IMR-90 (cell line): ENCODE measurements at regions not wholly inside any gene's neighbourhood (a gene's known extent, or its start where the extent isn't known, plus 50 kb on each side); places are given as distances from the start of the nearest gene placed in this dataset.

ENCODE experiments used
- ATAC-seq: fragments of 200-7000 bp; cut with Tn5 transposase; 2 replicates; pipeline ENCODE4 v1.9.1; 2020; ENCODE audit warnings: low read depth, mild to moderate bottlenecking, moderate library complexity
- BruUV-seq: library from RNA; stranded (reverse); fragments of 400-500 nt; replicated peaks from 2 replicates; lab custom pipeline; 2021; lab: Mats Ljungman, UMichigan
- CTCF ChIA-PET: fragments of 300-600 bp; formaldehyde crosslinking; extraction: SDS; loops from one replicate; lab custom pipeline; 2021; ENCODE audit warnings: antibody characterized with exemption; lab: Yijun Ruan, JAX
- POLR2A ChIA-PET: fragments of 300-600 bp; sonication (Branson Sonifier 250); formaldehyde crosslinking; loops from one replicate; lab custom pipeline; 2022; ENCODE audit warnings: antibody characterized with exemption; ENCODE audit not compliant: unreplicated experiment; lab: Charles Lee
- DNase-seq: peaks from one replicate; pipeline ENCODE4 v3.0.0; 2013
- H2AFZ ChIP-seq: replicated peaks from 2 replicates; pipeline ENCODE3; 2013; ENCODE audit warnings: low read length, mild to moderate bottlenecking; ENCODE audit not compliant: poor library complexity
- H2AK5ac ChIP-seq: 2 replicates; pipeline ENCODE4 v1.6.1; 2013; ENCODE audit warnings: low read depth, low read length, inconsistent platforms
- H2AK9ac ChIP-seq: replicated peaks from 2 replicates; pipeline ENCODE3; 2013; ENCODE audit warnings: mild to moderate bottlenecking, low read depth, low read length, moderate library complexity; ENCODE audit not compliant: poor library complexity
- H2BK120ac ChIP-seq: 2 replicates; pipeline ENCODE4 v1.6.1; 2013; ENCODE audit warnings: low read depth, low read length, inconsistent platforms
- H2BK15ac ChIP-seq: 3 replicates; pipeline ENCODE4 v1.6.1; 2013; ENCODE audit warnings: low read depth, low read length, inconsistent platforms
- H2BK20ac ChIP-seq: 2 replicates; pipeline ENCODE4 v1.6.1; 2013; ENCODE audit warnings: low read depth, mild to moderate bottlenecking, inconsistent platforms, low read length, moderate library complexity
- H2BK5ac ChIP-seq: 2 replicates; pipeline ENCODE4 v1.6.1; 2013; ENCODE audit warnings: mild to moderate bottlenecking, low read depth, low read length, inconsistent platforms; ENCODE audit not compliant: poor library complexity, severe bottlenecking
- H3K14ac ChIP-seq: replicated peaks from 2 replicates; pipeline ENCODE4 v1.6.1; 2013; ENCODE audit warnings: low read depth, low read length, inconsistent platforms
- H3K18ac ChIP-seq: 2 replicates; pipeline ENCODE4 v1.6.1; 2013; ENCODE audit warnings: low read depth, low read length, control low read depth
- H3K23ac ChIP-seq: 2 replicates; pipeline ENCODE4 v1.6.1; 2013; ENCODE audit warnings: low read depth, low read length, inconsistent platforms
- H3K27ac ChIP-seq: 2 replicates; pipeline ENCODE4 v1.5.1; 2013; ENCODE audit warnings: mild to moderate bottlenecking, control low read depth, low read length; ENCODE audit not compliant: insufficient read depth
- H3K27me3 ChIP-seq: 2 replicates; pipeline ENCODE4 v1.6.1; 2013; ENCODE audit warnings: low read length; ENCODE audit not compliant: control insufficient read depth, insufficient read depth
- H3K36me3 ChIP-seq: 2 replicates; pipeline ENCODE4 v1.6.1; 2013; ENCODE audit warnings: low read length, mixed read lengths; ENCODE audit not compliant: control insufficient read depth, insufficient read depth
- H3K4ac ChIP-seq: 2 replicates; pipeline ENCODE4 v1.6.1; 2013; ENCODE audit warnings: low read depth, low read length, inconsistent platforms
- H3K4me1 ChIP-seq: 2 replicates; pipeline ENCODE4 v1.6.1; 2013; ENCODE audit warnings: low read length, mixed read lengths; ENCODE audit not compliant: control insufficient read depth, insufficient read depth
- H3K4me2 ChIP-seq: 2 replicates; pipeline ENCODE4 v1.6.1; 2013; ENCODE audit warnings: low read depth, mild to moderate bottlenecking, control low read depth, low read length, moderate library complexity
- H3K4me3 ChIP-seq: 2 replicates; pipeline ENCODE4 v1.5.1; 2013; ENCODE audit warnings: low read depth, mild to moderate bottlenecking, control low read depth, low read length, moderate library complexity; ENCODE audit not compliant: insufficient read depth
- H3K56ac ChIP-seq: 2 replicates; pipeline ENCODE4 v1.6.1; 2013; ENCODE audit warnings: low read length, inconsistent platforms; ENCODE audit not compliant: insufficient read depth; ENCODE audit errors: extremely low read depth
- H3K79me1 ChIP-seq, 2 experiments: 2 replicates each; pipeline ENCODE4 v1.6.1; 2013; ENCODE audit warnings: low read length in 2 of 2, inconsistent platforms in 1 of 2, low read depth in 1 of 2
- H3K9ac ChIP-seq: 2 replicates; pipeline ENCODE4 v1.6.1; 2013; ENCODE audit warnings: low read depth, low read length, control low read depth
- H3K9me1 ChIP-seq: 2 replicates; pipeline ENCODE4 v1.6.1; 2013; ENCODE audit warnings: low read length, inconsistent platforms; ENCODE audit not compliant: insufficient read depth
- H3K9me3 ChIP-seq: 2 replicates; pipeline ENCODE4 v1.6.1; 2013; ENCODE audit warnings: low read length; ENCODE audit not compliant: control insufficient read depth, insufficient read depth
- H4K20me1 ChIP-seq: 2 replicates; pipeline ENCODE4 v1.6.1; 2013; ENCODE audit warnings: low read length, inconsistent platforms; ENCODE audit not compliant: insufficient read depth
- H4K5ac ChIP-seq: 2 replicates; pipeline ENCODE4 v1.6.1; 2013; ENCODE audit warnings: mild to moderate bottlenecking, low read depth, low read length, control low read depth
- H4K8ac ChIP-seq, 2 experiments: 2 replicates each; pipeline ENCODE4 v1.6.1; 2013; ENCODE audit warnings: low read depth in 2 of 2, low read length in 2 of 2, control low read depth in 1 of 2, inconsistent platforms in 1 of 2
- H4K91ac ChIP-seq: 2 replicates; pipeline ENCODE4 v1.6.1; 2013; ENCODE audit warnings: low read depth, low read length, inconsistent platforms; ENCODE audit not compliant: insufficient read depth
- CHD1 ChIP-seq: IDR thresholded peaks from 2 replicates; pipeline ENCODE4 v1.6.1; 2012; ENCODE audit warnings: low read depth, low read length, improper control_type of control experiment
- MXI1 ChIP-seq: IDR thresholded peaks from 2 replicates; pipeline ENCODE4 v1.6.1; 2012; ENCODE audit warnings: low read depth, mild to moderate bottlenecking, low read length, moderate library complexity, borderline replicate concordance
- NFE2L2 ChIP-seq: fragments of 150-350 bp; IDR thresholded peaks from 2 replicates; pipeline ENCODE4 v1.6.1; 2016; ENCODE audit warnings: low read depth, mild to moderate bottlenecking, low read length
- RAD21 ChIP-seq: IDR thresholded peaks from 2 replicates; pipeline ENCODE4 v1.6.1; 2012; ENCODE audit warnings: low read length, improper control_type of control experiment
- RFX5 ChIP-seq: IDR thresholded peaks from 2 replicates; pipeline ENCODE4 v1.8.0; 2012; ENCODE audit warnings: low read depth, mild to moderate bottlenecking, low read length, moderate library complexity
- WGBS, 2 experiments: methylation state at CpG; one replicate each; pipeline versions ENCODE4 v1.1.5 to v1.1.7; 2013; ENCODE audit warnings: missing lambda C conversion rate in 2 of 2; ENCODE audit not compliant: insufficient read length in 1 of 2; ENCODE audit errors: extremely low coverage in 2 of 2; 5-methylcytosine and 5-hydroxymethylcytosine counted together
- dilution Hi-C: fragments of 300-500 bp; cut with HindIII; formaldehyde crosslinking; loops from one replicate; pipeline ENCODE4 v1.14.3; 2018; ENCODE audit warnings: low sequenced_read_pairs; ENCODE audit not compliant: unreplicated experiment
- in situ Hi-C: fragments of 300-500 bp; cut with MboI; formaldehyde crosslinking; loops from 3 replicates; pipeline ENCODE4 v1.14.3; 2019; ENCODE audit warnings: low sequenced_read_pairs, inconsistent platforms, mixed read lengths
- intact Hi-C: fragments of 100-400 bp; cut with micrococcal nuclease; formaldehyde crosslinking; loops from 2 replicates; pipeline ENCODE4 v1.10.0; 2022

GRCh38 chr4:159019356-159019755 lies 83.5 kb upstream of the RAPGEF2 start:
- ChIA-PET POLR2A (interaction anchor here (0.6 kb wide), 1 partner anchor 42 kb away, joined by 4 read pairs; no protein-coding TSS in a partner anchor), CTCF (no interaction called here)
- H3K27ac ChIP-seq: no peak overlapping the region
- no peak overlapping the region for H2AK9ac ChIP-seq
- dilution Hi-C loops (no loop called here), intact Hi-C loops (no loop called here), in situ Hi-C loops (no loop called here)
- no peaks in the 10 kb centered on the region for H3K79me1 ChIP-seq
- H2AK5ac ChIP-seq: no peak overlapping the region
- BruUV-seq: no TSS peak
- 100% methylated on average over 1 of the region's 5 CpGs; no CpG with 5 or more reads in 1 of the 2 experiments for WGBS, 2 experiments
- no peak overlapping the region for H2AFZ ChIP-seq
- no peak overlapping the region for H4K91ac ChIP-seq
- H3K23ac ChIP-seq: no peak overlapping the region
- no peaks in the 10 kb centered on the region for H3K27me3 ChIP-seq
- H2BK5ac ChIP-seq: no peak overlapping the region
- H2BK20ac ChIP-seq: no peak overlapping the region
- H3K9me3 ChIP-seq: no peaks in the 10 kb centered on the region
- H3K4me3 ChIP-seq: no peak overlapping the region
- H4K5ac ChIP-seq: no peak overlapping the region
- no peak overlapping the region for H3K4ac ChIP-seq
- no peaks in the 10 kb centered on the region for H4K20me1 ChIP-seq
- no peak overlapping the region for H3K9ac ChIP-seq
- no peak overlapping the region for H3K18ac ChIP-seq
- TF ChIP-seq CHD1 (no peak), MXI1 (no peak), NFE2L2 (no peak), RFX5 (no peak), RAD21 (no peak)
- ATAC-seq (no peak), DNase-seq (no peak)
- H3K4me2 ChIP-seq: no peak overlapping the region
- no peaks in the 10 kb centered on the region for H3K36me3 ChIP-seq
- H3K56ac ChIP-seq: no peak overlapping the region
- H3K4me1 ChIP-seq: peaks cover 2% of the 10 kb centered on the region
- H3K14ac ChIP-seq: no peak overlapping the region
- H3K9me1 ChIP-seq: no peaks in the 10 kb centered on the region
- H2BK120ac ChIP-seq: no peak overlapping the region
- no peak overlapping the region for H4K8ac ChIP-seq
- H2BK15ac ChIP-seq: no peak overlapping the region
